ENCODE measurements at regions not wholly inside any gene's neighbourhood (a gene's known extent, or its start where the extent isn't known, plus 50 kb on each side); places are given as distances from the start of the nearest gene placed in this dataset.

GRCh38 chr5:101437351-101437750, 534.3 kb upstream of the ST8SIA4 start:
- TF ChIP-seq, protein P1, sequence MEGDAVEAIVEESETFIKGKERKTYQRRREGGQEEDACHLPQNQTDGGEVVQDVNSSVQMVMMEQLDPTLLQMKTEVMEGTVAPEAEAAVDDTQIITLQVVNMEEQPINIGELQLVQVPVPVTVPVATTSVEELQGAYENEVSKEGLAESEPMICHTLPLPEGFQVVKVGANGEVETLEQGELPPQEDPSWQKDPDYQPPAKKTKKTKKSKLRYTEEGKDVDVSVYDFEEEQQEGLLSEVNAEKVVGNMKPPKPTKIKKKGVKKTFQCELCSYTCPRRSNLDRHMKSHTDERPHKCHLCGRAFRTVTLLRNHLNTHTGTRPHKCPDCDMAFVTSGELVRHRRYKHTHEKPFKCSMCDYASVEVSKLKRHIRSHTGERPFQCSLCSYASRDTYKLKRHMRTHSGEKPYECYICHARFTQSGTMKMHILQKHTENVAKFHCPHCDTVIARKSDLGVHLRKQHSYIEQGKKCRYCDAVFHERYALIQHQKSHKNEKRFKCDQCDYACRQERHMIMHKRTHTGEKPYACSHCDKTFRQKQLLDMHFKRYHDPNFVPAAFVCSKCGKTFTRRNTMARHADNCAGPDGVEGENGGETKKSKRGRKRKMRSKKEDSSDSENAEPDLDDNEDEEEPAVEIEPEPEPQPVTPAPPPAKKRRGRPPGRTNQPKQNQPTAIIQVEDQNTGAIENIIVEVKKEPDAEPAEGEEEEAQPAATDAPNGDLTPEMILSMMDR (IDR thresholded peaks at IDR 0.05), result no peak
- TF ChIP-seq POLR2A (IDR thresholded peaks at IDR 0.05), result no peak

Measured in testis (tissue), 2 donors.